Erythroblast (primary cell): ENCODE measurements at regions not wholly inside any gene's neighbourhood (a gene's known extent, or its start where the extent isn't known, plus 50 kb on each side); places are given as distances from the start of the nearest gene placed in this dataset.
"Not testable (repeated sequence)": the region's sequence is repeated elsewhere in the genome, so short reads cannot be mapped to it uniquely, and the experiment has no call there.

Experiments used
- DNase-seq, 2 experiments: peaks; one replicate each; lab custom pipeline; 2025; lab: John Stamatoyannopoulos, UW
- GATA1 ChIP-seq: IDR thresholded peaks from 2 replicates; pipeline ENCODE4 v1.6.1; 2011; ENCODE audit warnings: low read depth, mild to moderate bottlenecking, control low read depth, low read length, moderate library complexity
- POLR2A ChIP-seq: IDR thresholded peaks from 2 replicates; pipeline ENCODE4 v1.6.1; 2011; ENCODE audit warnings: mild to moderate bottlenecking, low read length

- no peak for DNase-seq
- TF ChIP-seq POLR2A (no peak), GATA1 (no peak)
Observed at GRCh38 chr12:47360093-47360480, 280.3 kb upstream of the AMIGO2 start.

DNA sequence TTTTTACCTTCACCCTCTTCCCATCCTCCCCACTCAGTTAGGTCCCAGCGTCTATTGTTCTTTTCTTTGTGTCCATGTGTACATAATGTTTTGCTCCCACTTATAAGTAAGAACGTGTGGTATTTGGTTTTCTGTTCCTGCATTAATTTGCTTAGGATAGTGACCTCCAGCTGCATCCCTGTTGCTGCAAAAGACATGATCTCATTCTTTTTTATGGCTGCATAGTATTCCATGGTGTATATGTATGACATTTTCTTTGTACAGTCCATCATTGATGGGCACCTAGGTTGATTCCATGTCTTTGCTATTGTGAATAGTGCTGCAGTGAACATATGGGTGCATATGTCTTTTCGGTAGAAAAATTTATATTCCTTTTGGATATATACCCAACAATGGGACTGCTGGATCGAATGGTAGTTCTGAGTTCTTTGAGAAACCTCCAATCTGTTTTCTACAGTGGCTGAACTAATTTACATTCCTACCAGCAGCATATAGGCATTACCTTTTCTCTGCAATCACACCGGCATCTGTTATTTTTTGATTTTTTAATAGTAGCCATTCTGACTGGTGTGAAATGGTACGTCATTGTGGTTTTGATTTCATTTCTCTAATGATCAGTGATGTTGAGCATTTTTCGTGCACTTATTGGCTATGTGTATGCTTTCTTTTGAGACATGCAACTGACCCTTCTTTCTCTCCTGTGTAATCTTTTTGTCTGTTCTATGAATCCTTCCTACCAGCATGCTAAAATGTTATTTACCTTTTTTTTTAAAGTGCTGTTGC lies 279.7 kb upstream of the AMIGO2 start:
- no peak for TF ChIP-seq POLR2A
- no peak for DNase-seq

- not testable (repeated sequence) for DNase-seq
Observed at GRCh38 chr12:47357006-47357405, 277.2 kb upstream of the AMIGO2 start.

GRCh38 chr12:47356129-47356700 lies 276.5 kb upstream of the AMIGO2 start:
- TF ChIP-seq POLR2A (no peak), GATA1 (no peak)
- no peak for DNase-seq

DNA sequence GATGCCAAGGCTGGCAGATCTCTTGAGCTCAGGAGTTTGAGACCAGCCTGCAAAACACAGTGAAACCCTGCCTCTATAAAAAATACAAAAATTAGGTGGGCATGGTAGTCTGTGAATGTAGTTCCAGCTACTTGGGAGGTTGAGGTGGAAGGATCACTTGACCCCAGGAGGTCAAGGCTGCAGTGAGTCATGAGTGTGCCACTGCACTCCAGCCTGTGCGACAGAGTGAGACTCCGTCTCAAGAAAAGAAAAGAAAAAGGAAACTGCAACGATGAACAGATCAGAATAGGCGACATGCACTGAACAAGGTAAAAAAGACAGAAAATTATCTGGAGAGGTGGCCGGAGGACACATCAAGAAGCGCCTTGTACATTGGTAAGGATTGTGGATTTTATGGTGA lies 273.7 kb upstream of the AMIGO2 start:
- no peak for TF ChIP-seq GATA1
- TF ChIP-seq POLR2A, result no peak
- DNase-seq, result no peak

- DNase-seq, result no peak
- no peak for TF ChIP-seq POLR2A
- no peak for TF ChIP-seq GATA1
Observed at GRCh38 chr12:47352067-47352466, 272.3 kb upstream of the AMIGO2 start.

DNA sequence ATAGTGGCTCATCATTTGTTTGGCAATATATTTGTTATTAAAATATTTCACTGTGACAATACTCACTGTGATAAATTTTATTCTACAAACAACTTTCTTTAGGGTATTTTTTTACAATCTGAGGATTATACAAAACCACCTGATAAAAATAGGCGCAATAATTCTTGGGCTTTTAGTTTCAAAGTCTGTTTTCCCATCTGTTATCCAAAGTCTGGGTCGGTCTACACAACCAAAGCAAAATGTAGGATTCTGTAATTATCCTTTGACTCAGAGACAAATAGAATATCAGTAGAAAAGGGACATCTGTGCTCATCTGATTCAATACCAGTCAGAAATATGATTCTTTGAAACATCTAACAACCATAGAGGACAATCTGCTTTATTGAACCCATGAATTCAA lies 271.8 kb upstream of the AMIGO2 start:
- no peak for DNase-seq
- TF ChIP-seq POLR2A, result no peak
- no peak for TF ChIP-seq GATA1

DNA sequence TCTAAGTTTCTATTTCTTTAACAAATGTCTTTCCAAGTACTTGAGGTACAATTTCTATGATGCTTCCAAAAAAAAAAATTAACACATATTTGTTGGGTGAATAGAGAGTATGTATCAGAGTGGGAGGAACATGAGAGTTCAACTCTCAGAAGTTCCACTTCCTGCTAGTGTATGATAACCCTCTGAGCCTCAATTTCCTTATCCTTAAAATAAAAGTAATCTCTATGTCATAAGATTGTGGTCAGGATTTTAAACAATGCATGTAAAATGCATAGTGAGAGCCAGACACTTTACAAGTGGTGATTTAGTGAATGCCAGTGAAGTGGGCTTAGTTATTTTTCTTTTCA lies 270.3 kb upstream of the AMIGO2 start:
- no peak for DNase-seq
- TF ChIP-seq GATA1, result no peak
- no peak for TF ChIP-seq POLR2A

DNA sequence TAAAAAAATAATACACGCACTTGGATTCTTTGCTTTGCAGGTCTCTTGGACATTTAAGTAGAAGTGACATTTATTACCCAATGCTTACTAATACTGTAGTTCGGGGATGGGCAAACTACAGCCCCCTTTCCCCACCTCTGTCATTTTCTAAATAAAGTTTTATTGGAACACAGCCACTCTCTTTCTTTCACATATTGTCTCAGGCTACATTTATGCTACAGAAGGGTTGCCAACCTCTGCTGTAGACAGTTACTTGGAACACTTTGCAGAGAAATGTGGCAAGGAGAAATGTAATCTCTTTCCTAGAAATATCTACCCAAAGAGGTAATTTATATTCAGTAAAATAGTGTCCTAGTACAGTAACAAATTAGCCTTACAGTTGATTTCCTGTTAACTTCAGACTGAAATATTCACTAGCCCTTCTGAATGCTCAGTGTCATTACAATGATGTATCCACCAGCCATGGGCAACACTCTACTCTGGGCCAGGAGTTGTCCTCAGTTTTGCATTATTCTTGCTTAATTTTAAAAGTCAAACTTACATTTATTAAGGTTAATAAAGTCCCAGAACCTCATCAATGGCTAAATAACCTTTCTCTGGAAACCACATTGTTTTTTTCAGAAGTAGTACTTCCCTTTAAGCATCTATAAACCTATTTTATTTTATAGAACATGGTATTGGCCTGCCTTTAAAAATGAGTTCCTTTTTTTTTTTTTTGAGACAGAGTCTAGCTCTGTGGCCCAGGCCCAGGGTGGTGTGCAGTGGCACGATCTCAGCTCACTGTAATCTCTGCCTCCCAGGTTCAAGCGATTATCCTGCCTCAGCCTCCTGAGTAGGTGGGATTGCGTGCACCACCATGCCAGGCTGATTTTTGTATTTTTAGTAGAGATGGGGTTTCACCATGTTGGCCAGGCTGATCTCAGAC lies 269.6 kb upstream of the AMIGO2 start:
- DNase-seq, result no peak
- TF ChIP-seq GATA1 (no peak), POLR2A (no peak)

DNA sequence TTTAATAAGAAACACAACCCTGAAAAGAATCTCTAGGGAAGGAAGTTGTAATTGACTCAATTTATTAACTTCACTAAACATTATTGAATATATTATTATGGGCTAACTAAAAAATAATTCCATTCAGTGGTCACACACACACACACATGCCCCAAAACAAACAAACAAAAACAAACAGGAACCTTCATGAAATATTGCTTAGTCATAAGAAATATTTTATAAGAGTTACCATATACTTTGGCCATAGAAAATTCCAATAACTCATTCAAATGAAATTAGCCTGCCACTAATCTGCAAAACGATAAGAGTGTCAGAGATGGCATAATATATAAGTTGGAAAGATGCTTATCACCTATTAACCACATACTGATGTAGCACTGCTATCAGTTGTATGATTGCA lies 268.4 kb upstream of the AMIGO2 start:
- no peak for DNase-seq
- TF ChIP-seq POLR2A (no peak), GATA1 (no peak)

- TF ChIP-seq POLR2A (no peak), GATA1 (no peak)
- no peak for DNase-seq
Observed at GRCh38 chr12:47346251-47347019, 266.7 kb upstream of the AMIGO2 start.

DNA sequence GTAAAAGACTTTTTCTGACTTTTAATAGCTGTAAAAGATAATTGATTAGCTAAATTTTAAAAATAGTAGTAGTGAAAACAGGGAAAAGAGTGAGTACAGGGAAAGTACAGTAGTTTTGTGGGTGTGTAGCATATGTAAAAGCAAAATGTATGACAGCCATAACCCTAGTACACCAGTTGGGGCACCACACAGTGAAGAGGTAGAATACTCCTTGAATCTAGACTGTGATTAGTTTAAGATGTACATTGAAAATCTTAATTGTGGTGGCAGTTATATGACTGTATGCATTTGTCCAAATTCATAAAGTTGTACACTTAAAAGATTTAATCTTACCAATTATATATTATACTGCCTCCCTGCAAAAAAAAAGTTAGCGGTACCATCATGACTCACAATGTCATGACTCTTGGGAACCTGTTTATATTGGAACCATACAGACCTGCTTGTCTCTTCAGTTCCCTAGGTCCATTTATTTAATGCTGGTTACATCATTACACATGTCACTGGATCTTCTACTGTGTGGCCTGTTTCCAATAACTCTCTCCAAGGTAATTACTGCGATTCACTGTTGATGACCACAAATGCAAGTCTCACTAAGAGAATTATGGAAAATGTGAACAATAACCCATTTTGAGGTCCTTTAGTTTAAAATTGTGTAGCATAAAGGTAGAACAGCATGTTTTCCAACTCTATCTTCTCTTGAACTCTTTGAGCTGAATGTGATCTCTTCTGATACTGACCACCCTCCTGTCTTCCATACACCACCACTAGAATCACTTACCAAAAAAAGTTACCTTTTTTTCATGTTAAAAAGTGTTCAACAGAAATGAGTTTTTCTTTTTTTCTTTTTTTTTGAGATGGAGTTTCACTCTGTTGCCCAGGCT lies 264.2 kb upstream of the AMIGO2 start:
- DNase-seq, result no peak
- TF ChIP-seq POLR2A (no peak), GATA1 (no peak)

- DNase-seq, result no peak
- no peak for TF ChIP-seq POLR2A
- TF ChIP-seq GATA1, result no peak
Observed at GRCh38 chr12:47340411-47341015, 260.8 kb upstream of the AMIGO2 start.
